ENCODE measurements at regions not wholly inside any gene's neighbourhood (a gene's known extent, or its start where the extent isn't known, plus 50 kb on each side); places are given as distances from the start of the nearest gene placed in this dataset.
"Not testable (repeated sequence)": the region's sequence is repeated elsewhere in the genome, so short reads cannot be mapped to it uniquely, and the experiment has no call there.

GRCh38 chr11:67886672-67887071 is 117.2 kb downstream of the UNC93B1 start:
- TF ChIP-seq CTCF, POLR2A (IDR thresholded peaks at IDR 0.05): not testable (repeated sequence)
